Peyer's patch (tissue), 4 donors: ENCODE measurements at regions not wholly inside any gene's neighbourhood (a gene's known extent, or its start where the extent isn't known, plus 50 kb on each side); places are given as distances from the start of the nearest gene placed in this dataset.

Experiments
- CTCF ChIP-seq, 6 experiments: fragments of 450-650 bp in 4 of 6; fragments of 200-600 bp in 2 of 6; sonication (generic) in 1 of 6; IDR thresholded peaks; one replicate each; pipeline ENCODE4 v1.5.1; 2017 to 2019; ENCODE audit warnings: antibody characterized with exemption in 6 of 6, mild to moderate bottlenecking in 3 of 6, moderate library complexity in 1 of 6
- POLR2A ChIP-seq, 2 donors: fragments of 450-650 bp; IDR thresholded peaks; one replicate each; pipeline ENCODE4 v1.5.1; 2017; ENCODE audit warnings: antibody characterized with exemption in 2 of 2, mild to moderate bottlenecking in 2 of 2, moderate library complexity in 2 of 2

- TF ChIP-seq CTCF (IDR thresholded peaks at IDR 0.05): no peak
- TF ChIP-seq POLR2A (IDR thresholded peaks at IDR 0.05): no peak
Observed at GRCh38 chr4:175559126-175559525, 252.9 kb downstream of the GPM6A start.
